ENCODE measurements at regions not wholly inside any gene's neighbourhood (a gene's known extent, or its start where the extent isn't known, plus 50 kb on each side); places are given as distances from the start of the nearest gene placed in this dataset.

GRCh38 chr2:111694700-111695101 is 189.3 kb downstream of the ANAPC1 start (continued):
- TF ChIP-seq YY1 (IDR thresholded peaks at IDR 0.05; ENCODE audit: low read depth), result peak; percentile 34; the same call in 1 of the 2 replicates
- TF ChIP-seq NRF1 (IDR thresholded peaks at IDR 0.05; ENCODE audit: low read depth, low read length), result no peak
- no peak for TF ChIP-seq IRF3 (IDR thresholded peaks at IDR 0.05; ENCODE audit: low read depth, low read length)
- no peak for TF ChIP-seq CHD2 (IDR thresholded peaks at IDR 0.05; ENCODE audit: low read length, partially characterized antibody)
- peak; percentile 45; the same call in 1 of the 2 replicates for TF ChIP-seq MAX (IDR thresholded peaks at IDR 0.05; ENCODE audit: low read depth)
- TF ChIP-seq FOXJ3 (CRISPR knock-in tag; IDR thresholded peaks at IDR 0.05), result no peak
- no peak for TF ChIP-seq EZH2phosphoT487 (IDR thresholded peaks at IDR 0.05; ENCODE audit: borderline replicate concordance, low read depth)
- TF ChIP-seq TAF1 (IDR thresholded peaks at IDR 0.05; ENCODE audit: borderline replicate concordance, low read depth, low read length), result no peak
- TF ChIP-seq SIN3A (IDR thresholded peaks at IDR 0.05; ENCODE audit: borderline replicate concordance, low read depth, low read length), result no peak
- 0 out of 2 replicates have a peak, but pooled peaks have one; percentile 17 for TF ChIP-seq ELF1 (IDR thresholded peaks at IDR 0.05)
- peak; percentile 73; the same call in 1 of the 2 replicates for TF ChIP-seq TEAD4 (IDR thresholded peaks at IDR 0.05; ENCODE audit: borderline replicate concordance, insufficient read depth)
- TF ChIP-seq PBX3 (IDR thresholded peaks at IDR 0.05), result peak; percentile 89
- no peak for TF ChIP-seq USF2 (IDR thresholded peaks at IDR 0.05; ENCODE audit: borderline replicate concordance, low read depth, low read length)
- TF ChIP-seq RFX5 (IDR thresholded peaks at IDR 0.05; ENCODE audit: low read length), result no peak
- TF ChIP-seq FOXM1 (IDR thresholded peaks at IDR 0.05; ENCODE audit: low read depth), result no peak
- peak; percentile 95 for TF ChIP-seq NFIC (IDR thresholded peaks at IDR 0.05; ENCODE audit: borderline replicate concordance)
- no peak for TF ChIP-seq MXI1 (IDR thresholded peaks at IDR 0.05; ENCODE audit: low read depth, low read length)
- TF ChIP-seq MEF2A (IDR thresholded peaks at IDR 0.05; ENCODE audit: borderline replicate concordance, low read depth), result peak; percentile 83; the same call in 1 of the 2 replicates

GRCh38 chr2:111695441-111696007 is 188.5 kb downstream of the ANAPC1 start:
- Histone ChIP-seq H3K4me2 (no peak overlapping the region), H3K27ac (ENCODE audit: low read depth in 2 of 2, low read length in 1 of 2) (peak overlapping the region in 1 of 2 experiments; percentile 87; a peak in 2 of 4 replicates), H3K36me3 (replicated peaks in 1 of 2; ENCODE audit: control insufficient read depth in 1 of 2, insufficient read depth in 2 of 2, low read length in 1 of 2) (no peaks in the 10 kb centered on the region), H3F3A (replicated peaks; ENCODE audit: insufficient read depth) (peaks cover 18% of the 10 kb centered on the region), H3K9ac (no peak overlapping the region), H2AFZ (ENCODE audit: low read depth) (no peak overlapping the region), H3K4me1 (ENCODE audit: control insufficient read depth in 1 of 2, insufficient read depth in 2 of 2, low read depth in 1 of 2, low read length in 1 of 2) (peaks cover 2 to 9% of the 10 kb centered on the region in 2 experiments; a peak in 2 of 4 replicates), H3K27me3 (ENCODE audit: insufficient read depth) (no peaks in the 10 kb centered on the region), H3K9me3 (no peaks in the 10 kb centered on the region; the same call in 1 of the 2 replicates), H3K9me2 (no peaks in the 10 kb centered on the region), H3K4me3 (ENCODE audit: low read depth in 2 of 2, low read length in 1 of 2) (no peak overlapping the region), H3K79me2 (ENCODE audit: insufficient read depth) (no peaks in the 10 kb centered on the region), H4K20me1 (ENCODE audit: insufficient read depth) (no peaks in the 10 kb centered on the region)
- no peak for DNase-seq
- ChIA-PET POLR2A (interaction anchor here (1.4 kb wide), 1 partner anchor 575 kb away, joined by 3 read pairs; no protein-coding TSS in a partner anchor), CTCF (no interaction called here)
- WGBS (ENCODE audit: low lambda C conversion rate), result 93% methylated on average over 8 of the region's 8 CpGs
- TF ChIP-seq EP300 (IDR thresholded peaks at IDR 0.05; ENCODE audit: borderline replicate concordance in 1 of 2, low read depth in 1 of 2, low read length in 1 of 2), result no peak
- no peak for TF ChIP-seq NRF1 (IDR thresholded peaks at IDR 0.05; ENCODE audit: low read depth, low read length)
- TF ChIP-seq RFX5 (IDR thresholded peaks at IDR 0.05; ENCODE audit: low read length), result no peak
- TF ChIP-seq CHD2 (IDR thresholded peaks at IDR 0.05; ENCODE audit: low read length, partially characterized antibody), result no peak
- TF ChIP-seq CTCF (IDR thresholded peaks at IDR 0.05), result no peak
- TF ChIP-seq SMC3 (IDR thresholded peaks at IDR 0.05; ENCODE audit: low read depth, low read length), result no peak
- TF ChIP-seq USF2 (IDR thresholded peaks at IDR 0.05; ENCODE audit: borderline replicate concordance, low read depth, low read length), result no peak
- no peak for TF ChIP-seq FOXM1 (IDR thresholded peaks at IDR 0.05; ENCODE audit: low read depth)
- TF ChIP-seq ELF1 (IDR thresholded peaks at IDR 0.05), result no peak
- TF ChIP-seq TEAD4 (IDR thresholded peaks at IDR 0.05; ENCODE audit: borderline replicate concordance, insufficient read depth), result no peak
- no peak for TF ChIP-seq RAD21 (IDR thresholded peaks at IDR 0.05; ENCODE audit: low read length)
- no peak for TF ChIP-seq GABPA (IDR thresholded peaks at IDR 0.05; ENCODE audit: low read depth)
